Heart left ventricle (tissue), 13 donors: ENCODE measurements at regions not wholly inside any gene's neighbourhood (a gene's known extent, or its start where the extent isn't known, plus 50 kb on each side); places are given as distances from the start of the nearest gene placed in this dataset.

Source experiments
- POLR2A ChIP-seq, 2 donors: fragments of 450-650 bp; IDR thresholded peaks; one replicate each; pipeline ENCODE4 v1.6.1; 2017; ENCODE audit warnings: antibody characterized with exemption in 2 of 2, mild to moderate bottlenecking in 2 of 2, moderate library complexity in 2 of 2
- TF ChIP-seq, protein P1 (sequence below), 12 donors: fragments of 200-600 bp; sonication (generic) in 4 of 12; IDR thresholded peaks; one replicate each; pipeline versions ENCODE4 v1.5.0 to v1.8.0; 2018 to 2022; ENCODE audit warnings: antibody characterized with exemption in 12 of 12, mild to moderate bottlenecking in 5 of 12
- donor health status: ischemic (EF 13 %, LVEDD 7.1; RV severe dilation, severe dysfunction).
- donor health status: DM: no; HTN: yes; CAD: no.
- donor health status: DM: no; HTN: no; CAD: no.
- donor health status: ischemic (EF 25% LVEDD 6.9; RV normal size, moderate dysfunction).
- donor health status: ischemic (EF 25% LVEDD 5.7; RV mildly dilated, moderate dysfunction).
- donor health status: ischemic (EF 35%, LVEDD 5.7; RV mildly dilated, moderate dysfunction).
- donor health status: nonischemic (EF 11% LVEDD 7.7; RV severe dilation, severe dysfunction).
- donor health status: DM: yes; HTN: yes; CAD: no.
- donor health status: PGD.
- donor health status: ischemic (EF 29% LVEDD 5.4; RV normal size, mild dysfunction).
- donor health status: nonischemic (EF 23%, LVEDD 6.1; RV moderate dilation, normal function).

DNA sequence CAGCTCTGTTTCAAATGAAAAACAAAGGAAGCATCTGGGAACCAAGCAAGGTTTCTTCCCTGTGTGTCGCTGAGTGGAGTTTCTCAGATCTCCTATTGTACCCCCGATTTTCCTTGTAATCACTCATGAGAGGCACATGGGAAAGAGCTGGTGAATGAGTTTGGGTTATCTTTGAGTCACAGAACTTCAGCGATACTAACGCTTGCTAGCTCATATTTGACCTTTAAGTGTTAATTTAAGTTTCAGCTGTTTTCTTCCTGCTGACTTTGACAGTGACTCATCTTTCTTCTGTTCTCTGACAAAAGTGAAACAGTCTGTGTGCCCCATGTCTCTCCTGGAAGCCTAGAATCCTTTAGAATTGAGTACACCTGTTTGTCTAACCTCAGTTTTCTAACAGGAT, 261.1 kb upstream of the RGS17 start:
- TF ChIP-seq, protein P1, sequence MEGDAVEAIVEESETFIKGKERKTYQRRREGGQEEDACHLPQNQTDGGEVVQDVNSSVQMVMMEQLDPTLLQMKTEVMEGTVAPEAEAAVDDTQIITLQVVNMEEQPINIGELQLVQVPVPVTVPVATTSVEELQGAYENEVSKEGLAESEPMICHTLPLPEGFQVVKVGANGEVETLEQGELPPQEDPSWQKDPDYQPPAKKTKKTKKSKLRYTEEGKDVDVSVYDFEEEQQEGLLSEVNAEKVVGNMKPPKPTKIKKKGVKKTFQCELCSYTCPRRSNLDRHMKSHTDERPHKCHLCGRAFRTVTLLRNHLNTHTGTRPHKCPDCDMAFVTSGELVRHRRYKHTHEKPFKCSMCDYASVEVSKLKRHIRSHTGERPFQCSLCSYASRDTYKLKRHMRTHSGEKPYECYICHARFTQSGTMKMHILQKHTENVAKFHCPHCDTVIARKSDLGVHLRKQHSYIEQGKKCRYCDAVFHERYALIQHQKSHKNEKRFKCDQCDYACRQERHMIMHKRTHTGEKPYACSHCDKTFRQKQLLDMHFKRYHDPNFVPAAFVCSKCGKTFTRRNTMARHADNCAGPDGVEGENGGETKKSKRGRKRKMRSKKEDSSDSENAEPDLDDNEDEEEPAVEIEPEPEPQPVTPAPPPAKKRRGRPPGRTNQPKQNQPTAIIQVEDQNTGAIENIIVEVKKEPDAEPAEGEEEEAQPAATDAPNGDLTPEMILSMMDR (IDR thresholded peaks at IDR 0.05) = no peak
- no peak for TF ChIP-seq POLR2A (IDR thresholded peaks at IDR 0.05)
